Hepatocyte (in vitro differentiated cells): ENCODE measurements at regions not wholly inside any gene's neighbourhood (a gene's known extent, or its start where the extent isn't known, plus 50 kb on each side); places are given as distances from the start of the nearest gene placed in this dataset.
A peak's percentile ranks its signal among the peaks of the same experiment; 100 is the strongest.
"Not testable (repeated sequence)": the region's sequence is repeated elsewhere in the genome, so short reads cannot be mapped to it uniquely, and the experiment has no call there.

Experiments
- DNase-seq: peaks from one replicate; pipeline ENCODE4 v3.0.0-alpha.2; 2016; ENCODE audit warnings: low spot score
- H2AFZ ChIP-seq: fragments of 200-600 bp; sonication (generic); 2 replicates; pipeline ENCODE4 v1.6.0; 2016; ENCODE audit warnings: antibody characterized with exemption, mild to moderate bottlenecking
- H3K27ac ChIP-seq: fragments of 200-600 bp; sonication (generic); 2 replicates; pipeline ENCODE4 v1.5.1; 2016; ENCODE audit warnings: mild to moderate bottlenecking
- H3K27me3 ChIP-seq: fragments of 200-600 bp; sonication (generic); 2 replicates; pipeline ENCODE4 v1.6.1; 2016
- H3K36me3 ChIP-seq: fragments of 200-600 bp; sonication (generic); replicated peaks from 2 replicates; pipeline ENCODE4 v1.5.1; 2016; ENCODE audit warnings: low read depth; ENCODE audit not compliant: insufficient read depth
- H3K4me1 ChIP-seq: fragments of 200-600 bp; sonication (generic); 2 replicates; pipeline ENCODE4 v1.5.1; 2016; ENCODE audit warnings: mild to moderate bottlenecking, moderate library complexity; ENCODE audit not compliant: insufficient read depth
- H3K4me2 ChIP-seq: fragments of 200-600 bp; sonication (generic); 2 replicates; pipeline ENCODE4 v1.6.0; 2016
- H3K4me3 ChIP-seq: fragments of 200-600 bp; sonication (generic); 2 replicates; pipeline ENCODE4 v1.5.1; 2016; ENCODE audit warnings: mild to moderate bottlenecking
- H3K79me2 ChIP-seq: fragments of 200-600 bp; sonication (generic); 2 replicates; pipeline ENCODE4 v1.6.0; 2017; ENCODE audit warnings: mild to moderate bottlenecking
- H3K9me2 ChIP-seq: fragments of 200-600 bp; sonication (generic); replicated peaks from 2 replicates; pipeline ENCODE4 v1.6.0; 2017; ENCODE audit warnings: mild to moderate bottlenecking; ENCODE audit not compliant: insufficient read depth
- H3K9me3 ChIP-seq: fragments of 200-600 bp; sonication (generic); 2 replicates; pipeline ENCODE4 v1.5.1; 2016; ENCODE audit warnings: low read depth, mild to moderate bottlenecking
- H4K20me1 ChIP-seq: fragments of 200-600 bp; sonication (generic); 2 replicates; pipeline ENCODE4 v1.6.0; 2016; ENCODE audit warnings: mild to moderate bottlenecking; ENCODE audit not compliant: insufficient read depth, poor library complexity, severe bottlenecking
- EZH2 ChIP-seq: fragments of 200-600 bp; sonication (generic); IDR thresholded peaks from 2 replicates; pipeline ENCODE4 v1.6.1; 2016; ENCODE audit warnings: antibody characterized with exemption, mild to moderate bottlenecking, borderline replicate concordance
- EZH2phosphoT487 ChIP-seq: fragments of 200-600 bp; sonication (generic); IDR thresholded peaks from one replicate; pipeline ENCODE4 v1.6.1; 2018; ENCODE audit warnings: antibody characterized with exemption, mild to moderate bottlenecking, low read depth, moderate library complexity; ENCODE audit not compliant: unreplicated experiment, severe bottlenecking
- WGBS: methylation state at CpG from one replicate; pipeline ENCODE4 v1.1.6; 2016; ENCODE audit warnings: low lambda C conversion rate; ENCODE audit errors: missing lambda C conversion rate; 5-methylcytosine and 5-hydroxymethylcytosine counted together
- TF ChIP-seq, protein P1 (sequence below): fragments of 200-600 bp; sonication (generic); IDR thresholded peaks from 2 replicates; pipeline ENCODE4 v1.5.1; 2016; ENCODE audit warnings: antibody characterized with exemption, mild to moderate bottlenecking; ENCODE audit not compliant: poor library complexity

DNA sequence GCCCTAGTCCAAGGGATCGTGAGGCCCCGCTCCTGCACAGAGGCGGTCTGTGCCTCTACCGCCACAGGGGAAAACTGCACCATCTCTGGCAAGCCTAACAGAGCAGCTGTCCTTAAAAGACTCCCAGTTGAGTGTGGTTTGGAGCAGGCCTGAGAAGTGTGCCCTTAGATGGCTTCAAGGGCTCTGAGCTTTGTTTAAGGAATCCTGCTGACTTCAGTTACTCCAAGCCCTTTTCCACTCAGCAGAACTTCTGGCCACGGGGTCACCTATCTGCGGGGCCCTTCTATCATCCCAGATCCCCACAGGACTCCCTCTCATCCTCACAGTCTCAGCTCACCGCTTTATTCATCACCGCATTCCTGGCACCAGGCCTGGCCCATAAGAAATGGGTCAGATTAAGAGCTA is 131.5 kb downstream of the CCDC74A start:
- Histone ChIP-seq H4K20me1 (no peaks in the 10 kb centered on the region), H3K9me3 (no peaks in the 10 kb centered on the region), H3K9me2 (no peaks in the 10 kb centered on the region), H3K79me2 (no peaks in the 10 kb centered on the region), H3K36me3 (no peaks in the 10 kb centered on the region), H3K4me1 (no peaks in the 10 kb centered on the region), H3K27ac (no peak overlapping the region), H3K4me2 (no peak overlapping the region), H3K4me3 (no peak overlapping the region), H3K27me3 (no peaks in the 10 kb centered on the region), H2AFZ (no peak overlapping the region)
- DNase-seq = no peak
- TF ChIP-seq, protein P1, sequence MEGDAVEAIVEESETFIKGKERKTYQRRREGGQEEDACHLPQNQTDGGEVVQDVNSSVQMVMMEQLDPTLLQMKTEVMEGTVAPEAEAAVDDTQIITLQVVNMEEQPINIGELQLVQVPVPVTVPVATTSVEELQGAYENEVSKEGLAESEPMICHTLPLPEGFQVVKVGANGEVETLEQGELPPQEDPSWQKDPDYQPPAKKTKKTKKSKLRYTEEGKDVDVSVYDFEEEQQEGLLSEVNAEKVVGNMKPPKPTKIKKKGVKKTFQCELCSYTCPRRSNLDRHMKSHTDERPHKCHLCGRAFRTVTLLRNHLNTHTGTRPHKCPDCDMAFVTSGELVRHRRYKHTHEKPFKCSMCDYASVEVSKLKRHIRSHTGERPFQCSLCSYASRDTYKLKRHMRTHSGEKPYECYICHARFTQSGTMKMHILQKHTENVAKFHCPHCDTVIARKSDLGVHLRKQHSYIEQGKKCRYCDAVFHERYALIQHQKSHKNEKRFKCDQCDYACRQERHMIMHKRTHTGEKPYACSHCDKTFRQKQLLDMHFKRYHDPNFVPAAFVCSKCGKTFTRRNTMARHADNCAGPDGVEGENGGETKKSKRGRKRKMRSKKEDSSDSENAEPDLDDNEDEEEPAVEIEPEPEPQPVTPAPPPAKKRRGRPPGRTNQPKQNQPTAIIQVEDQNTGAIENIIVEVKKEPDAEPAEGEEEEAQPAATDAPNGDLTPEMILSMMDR = no peak
- TF ChIP-seq EZH2phosphoT487 (no peak), EZH2 (no peak)
- 94% methylated on average over 8 of the region's 8 CpGs for WGBS

DNA sequence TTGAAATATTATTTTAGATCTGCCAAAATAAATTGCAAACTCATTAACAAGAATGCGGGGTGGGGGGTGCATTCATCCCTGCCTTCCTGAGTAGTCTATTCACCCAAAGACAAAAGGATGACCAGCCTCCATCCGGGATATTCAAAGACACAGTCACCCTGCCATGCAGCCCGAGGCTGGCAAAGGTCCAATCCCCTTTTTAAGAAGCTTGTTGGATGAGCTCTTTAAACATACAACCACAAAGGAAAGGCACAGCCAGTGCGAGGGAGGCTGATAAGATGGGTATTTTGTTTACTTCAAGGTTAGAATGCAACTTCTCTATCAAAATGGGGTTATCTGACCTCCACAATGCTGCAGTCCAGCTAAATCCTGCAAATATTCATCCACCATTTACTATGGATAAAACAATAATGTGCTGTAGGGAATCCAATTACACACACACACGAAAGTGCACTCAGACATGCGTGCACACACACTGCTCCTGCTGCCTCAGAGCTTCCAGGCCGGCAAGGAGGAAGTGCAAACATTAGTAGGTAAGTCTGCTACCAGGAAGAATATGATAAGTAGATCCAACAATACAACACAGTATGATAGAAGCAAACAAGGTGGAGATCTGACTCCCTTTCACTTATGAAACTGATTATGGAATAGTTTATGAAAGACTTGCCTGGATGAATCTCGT is 133.6 kb downstream of the CCDC74A start:
- H2AFZ ChIP-seq, H4K20me1 ChIP-seq, H3K79me2 ChIP-seq, H3K4me1 ChIP-seq, H3K27ac ChIP-seq, H3K36me3 ChIP-seq, H3K27me3 ChIP-seq, DNase-seq, H3K9me2 ChIP-seq, H3K4me2 ChIP-seq, H3K9me3 ChIP-seq, H3K4me3 ChIP-seq: not testable (repeated sequence)
- WGBS = 59% methylated on average over 8 of the region's 8 CpGs

DNA sequence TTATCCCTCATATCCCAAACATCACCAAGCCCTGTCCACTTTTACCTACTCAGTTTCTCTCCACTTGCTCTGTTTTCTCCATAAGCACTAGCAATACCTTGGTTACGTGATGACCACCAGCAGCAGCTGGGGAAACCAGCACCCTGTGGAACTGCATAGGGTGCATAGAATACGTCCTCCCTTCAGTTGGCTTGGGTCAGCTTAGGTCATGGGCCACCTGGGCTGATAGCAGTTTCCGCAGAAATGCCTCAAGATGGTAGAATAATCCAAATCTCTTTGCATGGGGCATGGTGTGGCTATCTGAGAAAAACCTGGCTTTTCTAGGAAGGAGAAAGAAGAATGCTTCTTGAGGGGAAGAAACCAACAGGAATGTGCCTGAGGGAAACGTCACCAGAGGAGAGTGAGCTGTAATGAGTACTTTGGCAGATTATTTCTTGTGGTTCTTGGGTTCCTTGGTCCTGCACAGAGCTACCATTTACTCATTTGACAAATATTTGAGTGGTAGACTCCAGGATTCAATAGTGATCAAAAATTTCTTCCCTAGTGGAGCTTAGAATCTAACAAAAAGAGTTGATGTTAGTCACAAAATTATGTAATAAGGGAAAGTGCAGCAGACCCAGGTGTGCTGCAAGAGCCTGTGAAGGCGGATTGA is 134.3 kb downstream of the CCDC74A start:
- H3K4me2 ChIP-seq, H3K27ac ChIP-seq, H3K79me2 ChIP-seq, DNase-seq, H3K27me3 ChIP-seq, H4K20me1 ChIP-seq, H3K9me3 ChIP-seq, H3K9me2 ChIP-seq, H3K36me3 ChIP-seq, H3K4me3 ChIP-seq, H3K4me1 ChIP-seq, H2AFZ ChIP-seq: not testable (repeated sequence)
- WGBS = 88% methylated on average over 5 of the region's 5 CpGs

DNA sequence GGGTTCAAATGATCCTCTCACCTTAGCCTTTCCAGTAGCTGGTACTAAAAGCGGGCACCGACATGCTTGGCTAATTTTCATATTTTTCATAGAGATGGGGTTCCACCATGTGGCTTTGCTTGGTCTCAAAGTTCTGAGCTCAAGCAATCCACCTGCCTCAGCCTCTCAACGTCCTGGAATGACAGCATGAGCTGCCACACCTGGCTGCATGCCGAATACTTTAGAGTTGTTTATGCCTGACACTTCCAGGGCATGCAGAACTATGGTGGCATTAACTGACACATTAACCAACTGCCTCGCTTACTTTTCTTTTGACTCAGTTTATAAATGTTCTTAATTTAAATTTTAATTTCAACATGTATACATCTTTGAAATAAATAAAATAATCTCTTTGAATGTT is 135.8 kb downstream of the CCDC74A start:
- H3K9me2 ChIP-seq, H4K20me1 ChIP-seq, H3K9me3 ChIP-seq, H3K79me2 ChIP-seq, H3K27ac ChIP-seq, H3K27me3 ChIP-seq, DNase-seq, H3K4me2 ChIP-seq, H2AFZ ChIP-seq, H3K4me1 ChIP-seq, H3K4me3 ChIP-seq, H3K36me3 ChIP-seq: not testable (repeated sequence)
- WGBS = 80% methylated on average over 5 of the region's 5 CpGs

DNA sequence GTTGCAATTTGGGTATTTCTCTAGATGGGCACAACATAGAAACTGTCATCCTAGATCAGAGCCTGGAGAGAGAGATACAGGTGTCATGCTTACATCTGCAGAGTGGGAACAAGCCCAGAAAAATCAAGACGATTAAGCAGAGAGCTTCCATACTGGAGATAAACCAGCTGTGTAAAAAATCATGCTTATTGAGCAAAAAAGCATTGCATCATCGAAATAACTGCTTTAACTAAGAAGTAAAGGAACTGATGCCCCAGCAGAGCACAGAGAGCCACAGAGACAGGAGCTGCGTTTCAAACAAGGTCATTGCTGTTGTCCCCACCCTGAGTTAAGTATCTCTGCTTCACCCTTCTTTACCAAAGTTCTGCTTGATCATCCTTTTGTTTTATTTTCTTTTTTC is 138.0 kb downstream of the CCDC74A start:
- H3K27ac ChIP-seq, H3K27me3 ChIP-seq, H4K20me1 ChIP-seq, H3K36me3 ChIP-seq, H3K4me3 ChIP-seq, H3K9me3 ChIP-seq, H3K4me1 ChIP-seq, H3K79me2 ChIP-seq, H2AFZ ChIP-seq, H3K9me2 ChIP-seq, H3K4me2 ChIP-seq, DNase-seq: not testable (repeated sequence)
- WGBS = 76% methylated on average over 3 of the region's 3 CpGs

DNA sequence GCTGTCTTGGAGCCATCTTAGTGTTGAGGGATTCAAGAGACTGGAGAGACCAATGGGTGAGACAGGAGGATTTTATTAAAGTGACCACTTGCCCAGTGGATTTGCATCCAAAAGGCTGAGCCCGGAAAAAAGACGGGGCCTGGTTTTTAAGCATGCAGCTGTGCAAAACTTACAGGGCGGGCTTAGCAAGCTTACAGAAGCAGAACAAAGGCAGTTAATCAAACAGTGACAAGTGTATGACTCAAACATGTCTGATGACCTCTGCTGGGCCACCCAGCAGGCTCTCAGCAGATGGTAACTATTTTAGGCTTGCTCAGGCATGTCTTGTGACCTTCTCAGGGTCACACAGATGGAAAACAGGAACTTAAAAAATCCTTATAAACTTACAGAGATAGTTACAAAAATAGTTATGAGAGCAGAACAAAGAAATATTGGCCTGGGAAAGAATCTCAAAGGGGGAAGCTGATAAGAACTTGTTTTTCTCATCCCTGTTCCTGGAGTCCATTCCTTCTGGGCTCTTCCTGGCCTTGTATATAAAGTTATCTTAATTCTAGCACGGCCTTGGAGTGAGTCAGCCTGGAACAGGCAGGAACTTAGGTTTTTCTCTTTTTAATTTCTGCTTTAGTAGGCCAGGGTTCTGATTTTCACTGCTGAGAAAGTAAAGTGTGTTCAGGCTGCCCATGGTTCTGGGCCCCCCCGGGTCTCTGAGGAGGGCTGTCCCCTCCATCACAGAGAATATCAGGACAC is 141.3 kb downstream of the CCDC74A start:
- H4K20me1 ChIP-seq, H3K36me3 ChIP-seq, H2AFZ ChIP-seq, H3K9me3 ChIP-seq, H3K79me2 ChIP-seq, H3K4me3 ChIP-seq, H3K4me2 ChIP-seq, H3K9me2 ChIP-seq, H3K27me3 ChIP-seq: not testable (repeated sequence)
- H3K4me1 ChIP-seq = peaks cover 10% of the 10 kb centered on the region
- WGBS = 46% methylated on average over 5 of the region's 5 CpGs
- DNase-seq = peak; percentile 38
- peak overlapping the region; percentile 94 for H3K27ac ChIP-seq

DNA sequence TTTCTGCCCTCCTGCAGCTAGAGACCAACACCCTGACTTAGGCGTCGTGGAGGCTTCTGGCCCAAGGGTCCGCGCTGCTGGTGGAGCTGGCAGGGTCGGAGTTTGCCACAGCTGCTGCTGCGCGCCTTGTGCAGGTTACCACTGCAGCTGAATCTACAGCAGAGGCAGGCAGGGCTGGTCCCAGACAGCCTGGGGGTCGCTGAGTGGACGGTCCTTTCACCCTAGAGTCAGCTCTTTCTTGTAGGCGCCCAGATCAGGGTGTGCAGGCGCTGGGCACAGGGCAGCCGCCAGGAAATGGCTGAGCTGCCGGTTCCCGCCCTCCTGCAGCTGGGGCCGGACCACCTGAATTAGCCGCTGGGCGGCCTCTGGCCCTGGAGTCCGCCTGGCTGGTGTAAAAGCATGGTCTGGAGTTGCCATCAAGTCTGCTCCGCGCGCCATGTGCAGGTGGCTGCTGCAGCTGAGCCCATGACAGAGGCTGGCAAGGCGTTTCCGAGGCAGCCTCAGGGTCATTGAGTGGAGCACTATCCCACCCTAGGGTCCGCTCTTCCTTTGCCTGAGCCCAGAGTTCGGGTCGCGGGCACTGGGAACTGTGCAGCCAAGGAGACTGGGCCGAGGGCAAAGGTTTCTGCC is 144.3 kb downstream of the CCDC74A start:
- not testable (repeated sequence) for H3K9me2 ChIP-seq, H3K27ac ChIP-seq, DNase-seq, H2AFZ ChIP-seq, H4K20me1 ChIP-seq, H3K9me3 ChIP-seq, H3K27me3 ChIP-seq, H3K4me3 ChIP-seq, H3K36me3 ChIP-seq, H3K79me2 ChIP-seq
- Histone ChIP-seq H3K4me2 (peak overlapping the region; percentile 96), H3K4me1 (peaks cover 13% of the 10 kb centered on the region)
- WGBS = 87% methylated on average over 28 of the region's 28 CpGs
